HepG2 (cell line): ENCODE measurements at regions not wholly inside any gene's neighbourhood (a gene's known extent, or its start where the extent isn't known, plus 50 kb on each side); places are given as distances from the start of the nearest gene placed in this dataset.

Source experiments
- BCL3 ChIP-seq: sonication (generic); formaldehyde crosslinking; IDR thresholded peaks from 2 replicates; pipeline ENCODE4 v1.5.1; 2020; ENCODE audit warnings: mild to moderate bottlenecking, missing genetic modification reagents, moderate library complexity
- BRD4 ChIP-seq: sonication (generic); formaldehyde crosslinking; IDR thresholded peaks from 2 replicates; pipeline ENCODE4 v1.4.0; 2020; ENCODE audit warnings: missing genetic modification reagents
- CBX5 ChIP-seq: sonication (generic); formaldehyde crosslinking; IDR thresholded peaks from 2 replicates; pipeline ENCODE4 v1.4.0; 2020; ENCODE audit warnings: missing genetic modification reagents, borderline replicate concordance
- EEA1 ChIP-seq: sonication (generic); formaldehyde crosslinking; IDR thresholded peaks from 2 replicates; pipeline ENCODE4 v1.5.1; 2020; ENCODE audit warnings: mild to moderate bottlenecking, missing genetic modification reagents, borderline replicate concordance
- FOXK1 ChIP-seq: sonication (generic); formaldehyde crosslinking; IDR thresholded peaks from 2 replicates; pipeline ENCODE4 v1.4.0; 2020; ENCODE audit warnings: low read depth, missing genetic modification reagents, borderline replicate concordance
- GTF3A ChIP-seq: sonication (generic); formaldehyde crosslinking; conservative IDR thresholded peaks from 2 replicates; pipeline ENCODE4 v1.4.0; 2020; ENCODE audit warnings: mild to moderate bottlenecking, missing genetic modification reagents
- HNRNPK ChIP-seq: fragments of 200-400 bp; formaldehyde crosslinking; IDR thresholded peaks from 2 replicates; pipeline ENCODE4 v1.6.1; 2018; ENCODE audit warnings: low read length, low read depth, moderate library complexity, mild to moderate bottlenecking; ENCODE audit not compliant: poor library complexity, severe bottlenecking
- IKZF1 ChIP-seq: fragments of 450-650 bp; IDR thresholded peaks from 2 replicates; pipeline ENCODE4 v1.7.1; 2016
- JUN ChIP-seq: sonication (generic); formaldehyde crosslinking; IDR thresholded peaks from 2 replicates; pipeline ENCODE4 v1.4.0; 2020; ENCODE audit warnings: mild to moderate bottlenecking, missing genetic modification reagents
- KAT8 ChIP-seq: IDR thresholded peaks from 2 replicates; pipeline ENCODE4 v1.6.1; 2016; ENCODE audit warnings: missing genetic modification reagents, missing compliant biosample characterization
- KLF6 ChIP-seq: IDR thresholded peaks from 2 replicates; pipeline ENCODE4 v1.8.0; 2016; ENCODE audit warnings: missing biosample characterization, missing genetic modification reagents
- MAZ ChIP-seq, 2 experiments: sonication (generic) in 1 of 2; formaldehyde crosslinking in 1 of 2; IDR thresholded peaks; 2 replicates each; pipeline versions ENCODE4 v1.5.0 to v1.6.1; 2012 to 2020; ENCODE audit warnings: low read depth in 2 of 2, mild to moderate bottlenecking in 2 of 2, borderline replicate concordance in 1 of 2, improper control_type of control experiment in 1 of 2, low read length in 1 of 2, missing genetic modification reagents in 1 of 2, moderate library complexity in 1 of 2
- MED13 ChIP-seq: sonication (generic); formaldehyde crosslinking; IDR thresholded peaks from 2 replicates; pipeline ENCODE4 v1.5.0; 2020; ENCODE audit warnings: missing genetic modification reagents
- NCOA2 ChIP-seq: sonication (generic); formaldehyde crosslinking; IDR thresholded peaks from 2 replicates; pipeline ENCODE4 v1.8.0; 2022; ENCODE audit warnings: inconsistent platforms
- NFE2L1 ChIP-seq: sonication (generic); formaldehyde crosslinking; IDR thresholded peaks from 2 replicates; pipeline ENCODE4 v1.4.0; 2020; ENCODE audit warnings: missing genetic modification reagents, mild to moderate bottlenecking, borderline replicate concordance
- PHF21A ChIP-seq: sonication (generic); formaldehyde crosslinking; IDR thresholded peaks from 2 replicates; pipeline ENCODE4 v1.5.0; 2020; ENCODE audit warnings: mild to moderate bottlenecking, missing genetic modification reagents
- PHF5A ChIP-seq: IDR thresholded peaks from one replicate; pipeline ENCODE4 v1.6.1; 2018; ENCODE audit warnings: low read depth, missing genetic modification reagents; ENCODE audit not compliant: unreplicated experiment
- PRDM10 ChIP-seq: sonication (generic); formaldehyde crosslinking; IDR thresholded peaks from 2 replicates; pipeline ENCODE4 v1.4.0; 2020; ENCODE audit warnings: low read depth, missing genetic modification reagents
- TBX2 ChIP-seq: sonication (generic); formaldehyde crosslinking; IDR thresholded peaks from 2 replicates; pipeline ENCODE4 v1.5.0; 2020; ENCODE audit warnings: missing genetic modification reagents, mild to moderate bottlenecking, borderline replicate concordance
- XBP1 ChIP-seq: sonication (generic); formaldehyde crosslinking; IDR thresholded peaks from 2 replicates; pipeline ENCODE4 v1.5.0; 2020; ENCODE audit warnings: missing genetic modification reagents
- ZFP62 ChIP-seq: sonication (generic); formaldehyde crosslinking; IDR thresholded peaks from 2 replicates; pipeline ENCODE4 v1.4.0; 2020; ENCODE audit warnings: missing genetic modification reagents
- ZNF101 ChIP-seq: sonication (generic); formaldehyde crosslinking; IDR thresholded peaks from 2 replicates; pipeline ENCODE4 v1.4.0; 2020; ENCODE audit warnings: mild to moderate bottlenecking, low read depth, missing genetic modification reagents, borderline replicate concordance
- ZNF121 ChIP-seq: sonication (generic); formaldehyde crosslinking; IDR thresholded peaks from 2 replicates; pipeline ENCODE4 v1.5.0; 2020; ENCODE audit warnings: mild to moderate bottlenecking, missing genetic modification reagents
- ZNF260 ChIP-seq: sonication (generic); formaldehyde crosslinking; IDR thresholded peaks from 2 replicates; pipeline ENCODE4 v1.4.0; 2020; ENCODE audit warnings: missing genetic modification reagents, low read depth, mild to moderate bottlenecking, borderline replicate concordance
- ZNF292 ChIP-seq: sonication (generic); formaldehyde crosslinking; IDR thresholded peaks from 2 replicates; pipeline ENCODE4 v1.8.1; 2022; ENCODE audit warnings: mild to moderate bottlenecking, low read depth, missing genetic modification reagents, borderline replicate concordance
- ZNF326 ChIP-seq: sonication (generic); formaldehyde crosslinking; IDR thresholded peaks from 2 replicates; pipeline ENCODE4 v1.4.0; 2020; ENCODE audit warnings: missing genetic modification reagents, borderline replicate concordance
- ZNF747 ChIP-seq: sonication (generic); formaldehyde crosslinking; IDR thresholded peaks from 2 replicates; pipeline ENCODE4 v1.8.1; 2023; ENCODE audit warnings: missing genetic modification reagents, mild to moderate bottlenecking, borderline replicate concordance
- ZNF768 ChIP-seq: sonication (generic); formaldehyde crosslinking; IDR thresholded peaks from 2 replicates; pipeline ENCODE4 v1.4.0; 2020; ENCODE audit warnings: missing genetic modification reagents
- ZSCAN21 ChIP-seq: sonication (generic); formaldehyde crosslinking; IDR thresholded peaks from 2 replicates; pipeline ENCODE4 v1.8.0; 2022; ENCODE audit warnings: mild to moderate bottlenecking, missing genetic modification reagents, moderate library complexity, borderline replicate concordance

- TF ChIP-seq IKZF1: no peak
- TF ChIP-seq KLF6 (CRISPR knock-in tag): no peak
- no peak for TF ChIP-seq PRDM10 (CRISPR knock-in tag)
- TF ChIP-seq EEA1: no peak
- TF ChIP-seq ZFP62: no peak
- no peak for TF ChIP-seq ZNF292 (CRISPR knock-in tag)
- TF ChIP-seq MED13 (CRISPR knock-in tag): no peak
- TF ChIP-seq GTF3A (CRISPR knock-in tag): no peak
- TF ChIP-seq CBX5 (CRISPR knock-in tag): no peak; the same call in 1 of the 2 replicates
- TF ChIP-seq NFE2L1: no peak
- TF ChIP-seq XBP1 (CRISPR knock-in tag): no peak
- no peak for TF ChIP-seq HNRNPK
- no peak for TF ChIP-seq ZNF768 (CRISPR knock-in tag)
- no peak for TF ChIP-seq ZNF747
- peak; percentile 47; the same call in 1 of the 2 replicates for TF ChIP-seq FOXK1 (CRISPR knock-in tag)
- no peak for TF ChIP-seq ZNF121 (CRISPR knock-in tag)
- TF ChIP-seq ZNF326: no peak
- no peak for TF ChIP-seq KAT8 (CRISPR knock-in tag)
- TF ChIP-seq BRD4 (CRISPR knock-in tag): no peak
- peak; percentile 35; the same call in 1 of the 2 replicates for TF ChIP-seq PHF21A (CRISPR knock-in tag)
- no peak for TF ChIP-seq BCL3 (CRISPR knock-in tag)
- TF ChIP-seq MAZ (IDR thresholded peaks at IDR 0.05; ENCODE audit: borderline replicate concordance, low read depth, low read length): no peak
- no peak for TF ChIP-seq MAZ (CRISPR knock-in tag; IDR thresholded peaks at IDR 0.05; ENCODE audit: low read depth)
- TF ChIP-seq PHF5A (CRISPR knock-in tag): no peak
- TF ChIP-seq NCOA2: peak; percentile 73
- no peak for TF ChIP-seq ZSCAN21 (CRISPR knock-in tag)
- no peak for TF ChIP-seq ZNF101
- TF ChIP-seq TBX2 (CRISPR knock-in tag): peak; percentile 44; the same call in 1 of the 2 replicates
- TF ChIP-seq JUN (CRISPR knock-in tag): no peak
- no peak for TF ChIP-seq ZNF260 (CRISPR knock-in tag)
These were observed 503.6 kb upstream of the AMELY start (continued) for GRCh38 chrY:7415157-7415633.
